ENCODE measurements at regions not wholly inside any gene's neighbourhood (a gene's known extent, or its start where the extent isn't known, plus 50 kb on each side); places are given as distances from the start of the nearest gene placed in this dataset.

GRCh38 chr1:164021813-164022212, 537.2 kb upstream of the PBX1 start:
- TF ChIP-seq REST (IDR thresholded peaks at IDR 0.05; ENCODE audit: insufficient replicate concordance, low read depth) (no peak), CTCF (IDR thresholded peaks at IDR 0.05; ENCODE audit: insufficient read depth, low read length) (no peak), POLR2AphosphoS5 (IDR thresholded peaks at IDR 0.05; ENCODE audit: low read depth) (no peak)

Measured in HL-60 (cell line).